Ovary (tissue), 3 donors: ENCODE measurements at regions not wholly inside any gene's neighbourhood (a gene's known extent, or its start where the extent isn't known, plus 50 kb on each side); places are given as distances from the start of the nearest gene placed in this dataset.

Experiments
- POLR2A ChIP-seq: fragments of 450-650 bp; IDR thresholded peaks from one replicate; pipeline ENCODE4 v1.6.1; 2017; ENCODE audit warnings: antibody characterized with exemption, mild to moderate bottlenecking, moderate library complexity
- TF ChIP-seq, protein P1 (sequence below), 3 donors: fragments of 450-650 bp in 2 of 3; fragments of 200-600 bp in 1 of 3; IDR thresholded peaks; one replicate each; pipeline versions ENCODE4 v1.5.1 to v1.8.0; 2016 to 2022; ENCODE audit warnings: antibody characterized with exemption in 3 of 3, mild to moderate bottlenecking in 1 of 3
- donor health status: DM: no; HTN: no; CAD: no.

DNA sequence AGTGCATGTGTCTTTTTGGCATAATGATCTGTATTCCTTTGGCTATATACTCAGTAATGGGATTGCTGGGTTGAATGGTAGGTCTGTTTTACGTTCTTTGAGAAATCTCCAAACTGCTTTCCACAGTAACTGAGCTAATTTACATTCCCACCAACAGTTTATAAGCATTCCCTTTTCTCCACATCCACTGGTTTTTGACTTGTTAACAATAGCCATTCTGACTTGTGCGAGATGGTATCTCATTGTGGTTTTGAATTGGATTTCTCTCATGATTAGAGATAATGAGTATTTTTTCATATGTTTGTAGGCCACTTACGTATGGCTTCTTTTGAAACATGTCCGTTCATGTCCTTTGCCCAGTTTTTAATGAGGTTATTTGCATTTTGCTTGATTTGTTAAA lies 117.7 kb downstream of the CHCHD4 start:
- TF ChIP-seq, protein P1, sequence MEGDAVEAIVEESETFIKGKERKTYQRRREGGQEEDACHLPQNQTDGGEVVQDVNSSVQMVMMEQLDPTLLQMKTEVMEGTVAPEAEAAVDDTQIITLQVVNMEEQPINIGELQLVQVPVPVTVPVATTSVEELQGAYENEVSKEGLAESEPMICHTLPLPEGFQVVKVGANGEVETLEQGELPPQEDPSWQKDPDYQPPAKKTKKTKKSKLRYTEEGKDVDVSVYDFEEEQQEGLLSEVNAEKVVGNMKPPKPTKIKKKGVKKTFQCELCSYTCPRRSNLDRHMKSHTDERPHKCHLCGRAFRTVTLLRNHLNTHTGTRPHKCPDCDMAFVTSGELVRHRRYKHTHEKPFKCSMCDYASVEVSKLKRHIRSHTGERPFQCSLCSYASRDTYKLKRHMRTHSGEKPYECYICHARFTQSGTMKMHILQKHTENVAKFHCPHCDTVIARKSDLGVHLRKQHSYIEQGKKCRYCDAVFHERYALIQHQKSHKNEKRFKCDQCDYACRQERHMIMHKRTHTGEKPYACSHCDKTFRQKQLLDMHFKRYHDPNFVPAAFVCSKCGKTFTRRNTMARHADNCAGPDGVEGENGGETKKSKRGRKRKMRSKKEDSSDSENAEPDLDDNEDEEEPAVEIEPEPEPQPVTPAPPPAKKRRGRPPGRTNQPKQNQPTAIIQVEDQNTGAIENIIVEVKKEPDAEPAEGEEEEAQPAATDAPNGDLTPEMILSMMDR (IDR thresholded peaks at IDR 0.05): no peak
- no peak for TF ChIP-seq POLR2A
